Endodermal cell (in vitro differentiated cells): ENCODE measurements at regions not wholly inside any gene's neighbourhood (a gene's known extent, or its start where the extent isn't known, plus 50 kb on each side); places are given as distances from the start of the nearest gene placed in this dataset.

ENCODE experiments used
- DNase-seq: peaks from one replicate; pipeline ENCODE4 v3.0.0-alpha.2; 2017
- H3K27ac ChIP-seq: 2 replicates; pipeline ENCODE4 v1.5.1; 2013; ENCODE audit warnings: mild to moderate bottlenecking, low read depth, low read length, moderate library complexity
- H3K27me3 ChIP-seq: 2 replicates; pipeline ENCODE4 v1.6.1; 2013; ENCODE audit warnings: mild to moderate bottlenecking, low read length, moderate library complexity; ENCODE audit not compliant: insufficient read depth, control insufficient read depth, poor library complexity, severe bottlenecking
- H3K36me3 ChIP-seq: 2 replicates; pipeline ENCODE4 v1.7.0; 2013; ENCODE audit warnings: mild to moderate bottlenecking, low read length, moderate library complexity; ENCODE audit not compliant: control insufficient read depth, insufficient read depth
- H3K4me1 ChIP-seq: one replicate; pipeline ENCODE4 v1.7.0; 2013; ENCODE audit warnings: low read length; ENCODE audit not compliant: control insufficient read depth, insufficient read depth
- H3K4me3 ChIP-seq: 2 replicates; pipeline ENCODE4 v1.5.1; 2013; ENCODE audit warnings: mild to moderate bottlenecking, low read length, moderate library complexity
- H3K9ac ChIP-seq: 2 replicates; pipeline ENCODE4 v1.6.1; 2013; ENCODE audit warnings: mild to moderate bottlenecking, low read length, moderate library complexity; ENCODE audit not compliant: poor library complexity, severe bottlenecking; ENCODE audit errors: extremely low read depth
- H3K9me3 ChIP-seq: 2 replicates; pipeline ENCODE4 v1.6.1; 2013; ENCODE audit warnings: mild to moderate bottlenecking, low read length, moderate library complexity; ENCODE audit not compliant: control insufficient read depth
- H3K27ac Mint-ChIP-seq: 2 replicates; pipeline ENCODE4 v1.8.0; 2020; ENCODE audit warnings: mixed read lengths
- H3K27me3 Mint-ChIP-seq: 2 replicates; pipeline ENCODE4 v1.8.0; 2021; ENCODE audit warnings: mild to moderate bottlenecking, mixed read lengths; ENCODE audit not compliant: insufficient read depth
- H3K36me3 Mint-ChIP-seq: 2 replicates; pipeline ENCODE4 v1.8.0; 2020; ENCODE audit warnings: low read depth, mixed read lengths
- H3K4me1 Mint-ChIP-seq: 2 replicates; pipeline ENCODE4 v1.8.0; 2020; ENCODE audit warnings: mixed read lengths
- H3K4me3 Mint-ChIP-seq: 2 replicates; pipeline ENCODE4 v1.8.0; 2020; ENCODE audit warnings: mild to moderate bottlenecking, moderate library complexity, mixed read lengths
- H3K9me3 Mint-ChIP-seq: 2 replicates; pipeline ENCODE4 v1.8.0; 2020; ENCODE audit warnings: mild to moderate bottlenecking, mixed read lengths
- CTCF ChIP-seq: fragments of 200-600 bp; sonication (generic); conservative IDR thresholded peaks from 2 replicates; pipeline ENCODE4 v1.5.0; 2021; ENCODE audit warnings: antibody characterized with exemption, mild to moderate bottlenecking
- WGBS, 2 experiments: methylation state at CpG; one replicate each; pipeline versions ENCODE4 v1.1.5 to v1.1.7; 2013; ENCODE audit warnings: missing lambda C conversion rate in 2 of 2, mixed read lengths in 1 of 2; ENCODE audit not compliant: insufficient coverage in 1 of 2, insufficient read length in 1 of 2; 5-methylcytosine and 5-hydroxymethylcytosine counted together

GRCh38 chr2:181141676-181142075, 161.3 kb downstream of the UBE2E3 start:
- 84 to 90% methylated on average over 2 of the region's 2 CpGs for WGBS, 2 experiments
- Mint-ChIP-seq H3K36me3 (no peaks in the 10 kb centered on the region), H3K27ac (no peak overlapping the region), H3K4me1 (no peaks in the 10 kb centered on the region), H3K9me3 (peaks cover 8% of the 10 kb centered on the region), H3K4me3 (no peak overlapping the region), H3K27me3 (peaks cover 2% of the 10 kb centered on the region)
- Histone ChIP-seq H3K9me3 (no peaks in the 10 kb centered on the region), H3K27ac (no peak overlapping the region), H3K36me3 (no peaks in the 10 kb centered on the region), H3K4me1 (no peaks in the 10 kb centered on the region), H3K9ac (no peak overlapping the region), H3K4me3 (no peak overlapping the region), H3K27me3 (peaks cover 4% of the 10 kb centered on the region)
- no peak for DNase-seq
- no peak for TF ChIP-seq CTCF

GRCh38 chr2:181142514-181142913, 162.1 kb downstream of the UBE2E3 start:
- H3K27me3 ChIP-seq, result peaks cover 4% of the 10 kb centered on the region
- Mint-ChIP-seq H3K27ac (no peak overlapping the region), H3K9me3 (peaks cover 8% of the 10 kb centered on the region), H3K4me3 (no peak overlapping the region), H3K4me1 (no peaks in the 10 kb centered on the region), H3K36me3 (no peaks in the 10 kb centered on the region), H3K27me3 (peaks cover 2% of the 10 kb centered on the region)
- no peak for DNase-seq
- H3K4me1 ChIP-seq, result no peaks in the 10 kb centered on the region
- H3K4me3 ChIP-seq, result no peak overlapping the region
- 90 to 100% methylated on average over 3 to 4 of the region's 4 CpGs for WGBS, 2 experiments
- H3K9me3 ChIP-seq, result no peaks in the 10 kb centered on the region
- no peak for TF ChIP-seq CTCF
- no peaks in the 10 kb centered on the region for H3K36me3 ChIP-seq
- no peak overlapping the region for H3K9ac ChIP-seq
- no peak overlapping the region for H3K27ac ChIP-seq

GRCh38 chr2:181143790-181144300, 163.4 kb downstream of the UBE2E3 start:
- no peak overlapping the region for H3K4me3 ChIP-seq
- Mint-ChIP-seq H3K4me3 (no peak overlapping the region), H3K36me3 (no peaks in the 10 kb centered on the region), H3K27me3 (peaks cover under 1% of the 10 kb centered on the region), H3K4me1 (no peaks in the 10 kb centered on the region), H3K27ac (no peak overlapping the region), H3K9me3 (peaks cover 8% of the 10 kb centered on the region)
- TF ChIP-seq CTCF, result no peak
- peaks cover 4% of the 10 kb centered on the region for H3K27me3 ChIP-seq
- no peak overlapping the region for H3K27ac ChIP-seq
- H3K9ac ChIP-seq, result no peak overlapping the region
- H3K4me1 ChIP-seq, result no peaks in the 10 kb centered on the region
- DNase-seq, result no peak
- H3K9me3 ChIP-seq, result no peaks in the 10 kb centered on the region
- 94% methylated on average over 2 of the region's 2 CpGs; no CpG with 5 or more reads in 1 of the 2 experiments for WGBS, 2 experiments
- no peaks in the 10 kb centered on the region for H3K36me3 ChIP-seq
